OCI-LY3 (cell line): ENCODE measurements at regions not wholly inside any gene's neighbourhood (a gene's known extent, or its start where the extent isn't known, plus 50 kb on each side); places are given as distances from the start of the nearest gene placed in this dataset.

ENCODE experiments used
- H2AFZ ChIP-seq: fragments of 200-600, 300-600 bp; shearing (Covaris generic); 2 replicates; pipeline ENCODE4 v1.6.0; 2014; ENCODE audit warnings: antibody characterized with exemption, low read depth, low read length
- H3K27ac ChIP-seq: fragments of 200-600, 300-600 bp; sonication (generic); 2 replicates; pipeline ENCODE4 v1.5.1; 2014; ENCODE audit warnings: mild to moderate bottlenecking, low read length, moderate library complexity, mixed read lengths
- H3K27me3 ChIP-seq: fragments of 200-600, 300-600 bp; sonication (generic); 2 replicates; pipeline ENCODE4 v1.6.1; 2014; ENCODE audit warnings: low read depth, low read length, mixed read lengths
- H3K36me3 ChIP-seq: fragments of 200-600, 300-600 bp; sonication (generic); replicated peaks from 2 replicates; pipeline ENCODE3; 2014; ENCODE audit warnings: low read depth, low read length, mixed read lengths
- H3K4me1 ChIP-seq: fragments of 300-600, 200-600 bp; sonication (generic); 2 replicates; pipeline ENCODE4 v1.6.1; 2014; ENCODE audit warnings: low read length, mixed read lengths
- H3K4me2 ChIP-seq: fragments of 200-600, 300-600 bp; sonication (generic); 2 replicates; pipeline ENCODE4 v1.6.1; 2014; ENCODE audit warnings: low read length, mixed read lengths
- H3K4me3 ChIP-seq: fragments of 300-600, 200-600 bp; sonication (generic); 2 replicates; pipeline ENCODE4 v1.5.1; 2014; ENCODE audit warnings: antibody characterized with exemption, mild to moderate bottlenecking, low read length, moderate library complexity
- H3K79me2 ChIP-seq: fragments of 300-600, 200-600 bp; shearing (Covaris generic); 2 replicates; pipeline ENCODE4 v1.6.1; 2014; ENCODE audit warnings: mild to moderate bottlenecking, low read length, mixed read lengths
- H3K9ac ChIP-seq: fragments of 300-600, 200-600 bp; shearing (Covaris generic); 2 replicates; pipeline ENCODE4 v1.6.0; 2014; ENCODE audit warnings: mild to moderate bottlenecking, low read length, moderate library complexity
- H3K9me3 ChIP-seq: fragments of 200-600, 300-600 bp; shearing (Covaris generic); 2 replicates; pipeline ENCODE4 v1.6.1; 2014; ENCODE audit warnings: low read length, mixed read lengths; ENCODE audit not compliant: insufficient read depth
- H4K20me1 ChIP-seq: fragments of 200-600, 300-600 bp; sonication (generic); 2 replicates; pipeline ENCODE4 v1.6.1; 2016; ENCODE audit warnings: low read length, mixed read lengths; ENCODE audit not compliant: insufficient read depth
- EZH2phosphoT487 ChIP-seq: fragments of 200-600 bp; shearing (Covaris generic); IDR thresholded peaks from 2 replicates; pipeline ENCODE4 v1.6.1; 2018; ENCODE audit warnings: antibody characterized with exemption, mixed run types, low read depth
- TF ChIP-seq, protein P1 (sequence below): fragments of 200-600, 300-600 bp; sonication (generic); IDR thresholded peaks from 2 replicates; pipeline ENCODE4 v1.5.1; 2014; ENCODE audit warnings: antibody characterized with exemption, low read length, low read depth

GRCh38 chr7:106452031-106452851 is 167.5 kb upstream of the NAMPT start:
- no peak overlapping the region for H3K4me2 ChIP-seq
- H2AFZ ChIP-seq, result no peak overlapping the region
- no peak for TF ChIP-seq EZH2phosphoT487
- TF ChIP-seq, protein P1, sequence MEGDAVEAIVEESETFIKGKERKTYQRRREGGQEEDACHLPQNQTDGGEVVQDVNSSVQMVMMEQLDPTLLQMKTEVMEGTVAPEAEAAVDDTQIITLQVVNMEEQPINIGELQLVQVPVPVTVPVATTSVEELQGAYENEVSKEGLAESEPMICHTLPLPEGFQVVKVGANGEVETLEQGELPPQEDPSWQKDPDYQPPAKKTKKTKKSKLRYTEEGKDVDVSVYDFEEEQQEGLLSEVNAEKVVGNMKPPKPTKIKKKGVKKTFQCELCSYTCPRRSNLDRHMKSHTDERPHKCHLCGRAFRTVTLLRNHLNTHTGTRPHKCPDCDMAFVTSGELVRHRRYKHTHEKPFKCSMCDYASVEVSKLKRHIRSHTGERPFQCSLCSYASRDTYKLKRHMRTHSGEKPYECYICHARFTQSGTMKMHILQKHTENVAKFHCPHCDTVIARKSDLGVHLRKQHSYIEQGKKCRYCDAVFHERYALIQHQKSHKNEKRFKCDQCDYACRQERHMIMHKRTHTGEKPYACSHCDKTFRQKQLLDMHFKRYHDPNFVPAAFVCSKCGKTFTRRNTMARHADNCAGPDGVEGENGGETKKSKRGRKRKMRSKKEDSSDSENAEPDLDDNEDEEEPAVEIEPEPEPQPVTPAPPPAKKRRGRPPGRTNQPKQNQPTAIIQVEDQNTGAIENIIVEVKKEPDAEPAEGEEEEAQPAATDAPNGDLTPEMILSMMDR, result no peak
- no peak overlapping the region for H3K4me3 ChIP-seq
- H4K20me1 ChIP-seq, result no peaks in the 10 kb centered on the region
- H3K4me1 ChIP-seq, result no peaks in the 10 kb centered on the region
- H3K9me3 ChIP-seq, result peaks cover 20% of the 10 kb centered on the region
- H3K27me3 ChIP-seq, result no peaks in the 10 kb centered on the region
- no peaks in the 10 kb centered on the region for H3K79me2 ChIP-seq
- H3K9ac ChIP-seq, result no peak overlapping the region
- H3K27ac ChIP-seq, result no peak overlapping the region
- no peaks in the 10 kb centered on the region for H3K36me3 ChIP-seq

DNA sequence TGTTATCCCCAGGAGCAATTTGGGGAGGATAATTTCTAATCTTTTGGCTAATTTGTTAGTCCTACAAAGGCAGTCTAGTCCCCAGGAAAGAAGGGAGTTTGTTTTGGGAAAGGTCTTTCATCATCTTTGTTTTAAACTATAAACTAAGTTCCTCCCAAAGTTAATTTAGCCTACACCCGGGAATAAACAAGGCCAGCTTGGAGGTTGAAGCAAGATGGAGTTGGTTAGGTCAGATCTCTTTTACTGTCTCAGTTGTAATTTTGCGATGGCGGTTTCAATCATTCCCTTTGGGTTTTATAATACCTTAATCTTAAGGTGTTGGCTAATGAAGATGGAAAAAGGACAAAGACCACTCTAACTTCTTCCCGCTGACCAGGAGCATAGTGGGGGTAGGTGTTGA is 166.4 kb upstream of the NAMPT start:
- Histone ChIP-seq H3K9ac (no peak overlapping the region), H3K4me2 (no peak overlapping the region), H3K27ac (no peak overlapping the region), H3K9me3 (peaks cover 20% of the 10 kb centered on the region), H2AFZ (no peak overlapping the region), H4K20me1 (no peaks in the 10 kb centered on the region), H3K36me3 (no peaks in the 10 kb centered on the region), H3K4me1 (no peaks in the 10 kb centered on the region), H3K27me3 (no peaks in the 10 kb centered on the region), H3K4me3 (no peak overlapping the region), H3K79me2 (no peaks in the 10 kb centered on the region)
- TF ChIP-seq EZH2phosphoT487, result no peak
- TF ChIP-seq, protein P1, result no peak

DNA sequence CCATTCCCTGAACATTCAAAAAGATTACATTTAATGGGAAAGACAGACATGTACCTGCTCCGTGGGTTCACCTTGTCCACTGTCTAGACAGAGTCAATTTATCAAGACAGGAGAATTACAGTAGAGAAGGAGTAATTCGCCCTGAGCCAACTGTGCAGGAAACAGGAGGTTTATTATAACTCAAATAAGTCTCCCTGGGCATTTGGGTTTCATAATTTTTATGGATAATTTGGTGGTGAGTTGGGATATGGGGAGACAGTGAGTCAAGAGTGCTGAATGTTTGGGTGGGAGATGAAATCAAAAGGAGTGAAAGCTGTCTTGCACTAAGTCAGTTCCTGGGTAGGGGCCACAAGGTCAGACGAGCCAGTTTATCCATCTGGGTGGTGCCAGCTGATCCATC is 165.9 kb upstream of the NAMPT start:
- no peak for TF ChIP-seq EZH2phosphoT487
- TF ChIP-seq, protein P1, result no peak
- Histone ChIP-seq H3K9ac (no peak overlapping the region), H3K4me1 (no peaks in the 10 kb centered on the region)

GRCh38 chr7:106448992-106449859 is 164.4 kb upstream of the NAMPT start:
- H3K4me2 ChIP-seq, result no peak overlapping the region
- H3K9me3 ChIP-seq, result peaks cover 20% of the 10 kb centered on the region
- no peak overlapping the region for H3K4me3 ChIP-seq
- H3K4me1 ChIP-seq, result no peaks in the 10 kb centered on the region
- no peak overlapping the region for H2AFZ ChIP-seq
- no peaks in the 10 kb centered on the region for H3K36me3 ChIP-seq
- no peak overlapping the region for H3K9ac ChIP-seq
- no peak overlapping the region for H3K27ac ChIP-seq
- TF ChIP-seq, protein P1, result no peak
- no peak for TF ChIP-seq EZH2phosphoT487
- no peaks in the 10 kb centered on the region for H3K79me2 ChIP-seq
- H4K20me1 ChIP-seq, result no peaks in the 10 kb centered on the region
- H3K27me3 ChIP-seq, result no peaks in the 10 kb centered on the region

More for the DNA sequence above, 165.9 kb upstream of the NAMPT start:
- no peaks in the 10 kb centered on the region for H3K27me3 ChIP-seq
- H2AFZ ChIP-seq, result no peak overlapping the region
- no peaks in the 10 kb centered on the region for H4K20me1 ChIP-seq
- no peak overlapping the region for H3K27ac ChIP-seq
- no peak overlapping the region for H3K4me2 ChIP-seq
- H3K36me3 ChIP-seq, result no peaks in the 10 kb centered on the region
- no peak overlapping the region for H3K4me3 ChIP-seq
- peaks cover 20% of the 10 kb centered on the region for H3K9me3 ChIP-seq
- no peaks in the 10 kb centered on the region for H3K79me2 ChIP-seq
